NCI-H226 (cell line): ENCODE measurements at regions not wholly inside any gene's neighbourhood (a gene's known extent, or its start where the extent isn't known, plus 50 kb on each side); places are given as distances from the start of the nearest gene placed in this dataset.

ENCODE experiments used
- DNase-seq: peaks from one replicate; pipeline ENCODE4 v3.0.0-alpha.2; 2015

DNA sequence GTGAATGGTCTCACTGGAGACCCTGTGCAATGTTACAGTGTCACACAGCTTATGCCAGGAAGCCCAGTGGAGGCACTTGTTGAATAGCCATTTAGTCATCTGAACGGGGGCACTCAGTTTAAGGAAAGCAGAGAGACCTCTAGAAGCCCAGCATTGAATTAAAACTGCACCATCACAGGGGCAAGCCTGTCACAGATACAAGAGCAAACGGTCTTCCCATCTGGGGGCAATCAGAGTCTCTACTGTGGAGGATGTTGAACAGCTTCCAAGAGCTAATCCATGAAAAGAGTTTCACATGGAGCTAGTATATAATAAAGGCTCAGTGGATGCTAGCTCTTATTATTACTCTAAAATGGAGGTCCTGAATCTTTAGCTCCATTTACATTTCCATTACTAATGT lies 553.7 kb upstream of the ARRDC4 start:
- no peak for DNase-seq

DNA sequence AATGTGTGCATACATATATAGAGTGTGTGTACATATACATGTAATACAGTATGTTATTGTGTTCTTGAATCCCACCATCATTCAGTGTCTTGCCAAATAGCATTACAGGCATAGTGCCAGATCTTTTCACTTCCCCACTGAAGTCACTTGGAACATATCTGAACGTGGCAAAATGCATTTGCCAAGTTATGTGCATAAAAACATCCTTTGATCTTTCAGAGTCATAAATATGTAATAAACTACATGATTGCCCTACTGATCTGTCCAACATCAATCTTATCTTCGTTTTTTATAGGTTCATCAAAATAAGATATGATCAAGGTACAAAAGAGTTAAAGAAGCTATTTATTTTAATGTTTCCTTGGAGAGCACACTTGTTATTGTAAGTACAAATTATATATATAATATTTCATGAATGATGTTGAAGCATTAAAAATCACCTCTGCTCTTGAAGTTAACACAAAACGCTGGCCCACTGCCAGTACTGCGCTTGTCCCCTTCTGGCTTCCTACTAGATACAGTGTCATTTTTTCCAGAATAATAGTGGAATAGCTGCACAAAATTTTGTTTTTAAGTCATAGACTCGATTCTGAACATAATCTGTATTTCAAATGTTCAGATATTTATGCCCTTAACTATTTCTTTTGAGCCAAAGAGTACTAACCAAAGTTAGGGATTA lies 549.5 kb upstream of the ARRDC4 start:
- DNase-seq, result no peak

DNA sequence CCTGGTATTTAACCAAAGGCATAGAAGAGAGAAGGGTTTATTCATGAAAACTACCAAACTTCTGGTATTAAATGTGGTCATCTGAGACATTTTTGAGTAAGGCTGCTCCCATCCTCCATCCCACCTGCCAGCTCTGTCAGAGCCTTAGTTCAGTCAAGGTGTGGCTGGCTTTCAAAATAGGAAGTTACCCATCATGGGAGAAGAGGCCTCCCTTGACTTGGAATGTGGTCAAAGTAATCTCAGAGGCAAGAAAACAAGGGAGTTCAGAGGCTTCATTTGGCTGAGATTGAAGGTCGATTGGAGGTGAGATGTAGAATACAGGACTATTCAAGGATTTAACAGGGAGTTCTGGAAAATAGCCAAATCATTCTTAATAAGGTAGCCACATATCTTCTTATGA lies 540.4 kb upstream of the ARRDC4 start:
- no peak for DNase-seq

DNA sequence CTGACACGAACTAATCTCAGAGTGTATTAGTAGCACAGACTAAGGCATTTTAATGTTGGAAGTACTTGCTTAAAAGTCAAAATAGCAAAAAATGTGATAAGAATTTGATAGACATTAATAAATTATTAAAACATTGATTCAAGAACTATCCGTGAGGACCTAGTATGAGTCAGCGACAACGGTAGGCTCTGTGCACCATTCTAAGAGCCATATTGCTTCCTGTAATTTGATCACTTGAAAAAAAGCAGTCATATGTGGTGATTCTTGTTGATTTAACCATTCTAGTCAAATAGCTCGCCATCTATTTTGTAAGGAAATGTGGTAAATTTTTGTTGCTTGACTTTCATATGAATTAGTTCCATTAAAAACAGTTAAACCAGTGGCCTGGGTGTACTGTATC lies 534.9 kb upstream of the ARRDC4 start:
- DNase-seq, result no peak

DNA sequence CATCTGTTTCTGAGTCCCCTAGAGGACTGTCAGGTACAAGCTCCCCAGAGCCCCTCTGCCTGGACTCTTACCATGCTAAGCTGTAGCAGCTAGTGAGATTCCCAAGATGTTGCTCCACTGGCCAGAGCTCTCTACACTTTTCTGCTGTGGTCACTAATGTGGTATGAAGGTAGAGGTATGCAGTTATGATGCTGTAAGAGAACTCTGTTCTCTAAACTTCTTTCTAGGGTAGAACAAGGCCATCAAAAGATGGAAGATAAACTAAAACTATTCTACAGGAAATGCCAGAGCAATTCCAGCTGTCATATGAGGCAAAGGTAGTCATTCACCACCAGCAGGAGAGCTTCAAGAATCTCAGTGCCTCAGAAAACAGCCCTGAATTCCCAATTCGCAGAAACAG lies 517.4 kb upstream of the ARRDC4 start:
- DNase-seq, result no peak

DNA sequence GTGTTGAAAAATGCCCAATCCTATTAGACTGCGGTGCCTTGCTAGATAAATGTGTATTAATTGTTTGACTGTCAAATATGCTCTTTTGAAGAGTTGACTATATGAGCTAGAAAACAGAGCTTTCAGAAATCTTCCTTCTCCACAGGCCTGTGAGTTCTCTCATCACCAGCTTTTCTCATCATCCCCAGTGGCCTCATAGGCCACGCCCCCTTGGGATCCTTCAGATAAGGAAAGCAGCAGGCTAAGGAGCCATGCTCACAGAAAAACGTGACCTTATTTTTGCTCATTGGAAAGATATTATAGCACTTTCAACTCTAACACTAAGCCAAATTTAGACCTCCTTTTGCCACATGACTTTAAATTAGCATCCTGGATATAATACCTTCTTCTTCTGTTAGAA lies 514.4 kb upstream of the ARRDC4 start:
- DNase-seq, result no peak

DNA sequence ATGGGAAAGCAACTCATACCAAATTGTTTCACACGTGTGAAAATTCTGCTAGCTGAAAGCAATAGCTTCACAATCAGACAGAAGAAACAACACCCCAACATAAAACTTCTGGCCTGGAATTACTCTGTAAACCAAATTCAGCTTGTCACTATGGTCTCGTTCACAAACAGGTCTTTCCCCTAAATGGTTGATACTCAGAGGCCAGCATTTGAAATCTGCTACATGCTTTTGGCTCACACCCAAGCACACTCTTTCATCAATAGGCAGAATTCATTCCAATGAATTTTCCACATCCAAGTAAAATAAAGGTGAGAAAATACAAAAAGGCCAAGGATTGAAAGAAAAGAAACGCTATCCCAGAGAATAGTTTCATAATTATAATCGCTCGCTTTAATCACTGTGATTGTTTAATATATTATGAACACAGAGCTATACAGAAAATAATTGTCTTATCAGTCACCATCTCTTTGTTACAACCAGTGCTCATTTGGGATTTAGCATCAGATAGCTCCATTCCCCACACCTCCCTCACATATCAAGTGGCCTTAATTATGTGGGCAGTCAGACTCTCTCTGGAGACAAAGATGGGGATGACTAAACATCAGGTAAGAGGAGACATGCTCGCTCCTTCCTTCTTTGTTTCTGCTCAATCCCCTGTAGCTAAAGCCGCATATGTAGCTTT lies 503.8 kb upstream of the ARRDC4 start:
- no peak for DNase-seq

DNA sequence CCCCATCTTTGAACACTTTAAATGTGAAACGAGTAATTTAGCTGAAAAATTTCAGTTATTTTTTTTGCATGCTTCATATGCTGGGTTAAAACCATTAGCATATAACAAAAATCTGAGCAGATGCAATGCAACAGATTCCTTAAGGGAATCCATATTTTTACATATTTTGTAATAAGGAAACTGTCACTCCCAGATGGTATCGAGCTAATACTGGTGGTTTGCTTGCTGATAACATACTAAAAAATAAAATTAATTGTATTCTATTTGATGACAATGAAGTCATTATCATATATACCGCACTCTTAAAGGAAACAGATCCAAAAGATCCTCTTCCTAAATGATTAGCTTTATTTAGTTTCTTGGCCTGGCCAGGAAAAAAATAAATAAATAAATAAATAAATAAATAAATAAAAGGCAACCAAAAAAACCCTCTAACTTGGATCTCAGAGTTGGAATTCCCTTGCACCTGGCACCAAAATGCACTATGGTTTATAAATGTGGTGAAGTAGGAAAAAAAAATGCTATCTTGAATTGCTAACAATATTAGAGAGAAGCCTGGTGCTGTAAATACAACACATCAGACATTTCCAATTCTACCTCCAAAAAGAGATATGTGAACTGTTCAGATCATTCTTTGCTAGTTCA lies 503.2 kb upstream of the ARRDC4 start:
- no peak for DNase-seq

DNA sequence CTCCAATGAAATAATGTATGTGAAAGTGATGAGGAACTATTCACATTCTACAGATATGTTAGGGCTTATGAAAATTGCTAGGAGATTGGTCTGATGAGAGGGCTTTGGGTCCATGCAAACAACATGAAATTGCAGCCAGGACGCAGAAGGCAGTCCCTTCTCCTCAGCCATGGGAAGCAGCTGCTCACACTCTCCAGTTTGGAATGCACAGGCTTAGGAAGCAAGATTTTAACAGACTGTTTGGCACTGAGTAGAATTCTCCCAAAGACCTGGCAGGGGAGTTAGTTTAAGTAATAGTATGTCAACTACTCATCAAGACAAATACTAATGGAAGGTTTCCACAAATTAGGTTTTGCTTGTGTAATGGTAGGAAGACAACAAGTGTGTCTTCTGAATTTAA lies 500.7 kb upstream of the ARRDC4 start:
- no peak for DNase-seq

DNA sequence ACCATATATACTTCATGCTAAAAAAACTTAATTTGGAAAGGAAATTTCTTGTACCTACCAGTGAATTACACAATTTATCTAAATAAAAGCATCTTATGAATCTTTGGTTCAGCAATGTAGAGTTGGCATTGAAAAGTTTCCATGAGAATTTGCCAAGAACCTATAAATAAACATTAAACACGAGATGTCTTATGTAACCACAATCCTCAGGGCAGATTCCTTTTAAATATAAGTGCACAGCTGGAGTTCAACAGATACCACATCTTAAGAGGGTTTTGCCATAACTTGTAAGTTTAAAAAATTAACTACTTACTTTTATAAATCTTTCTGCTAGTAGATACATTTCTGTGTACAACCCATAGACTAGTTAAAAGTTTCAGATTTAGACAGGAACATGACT lies 499.3 kb upstream of the ARRDC4 start:
- DNase-seq, result no peak

DNA sequence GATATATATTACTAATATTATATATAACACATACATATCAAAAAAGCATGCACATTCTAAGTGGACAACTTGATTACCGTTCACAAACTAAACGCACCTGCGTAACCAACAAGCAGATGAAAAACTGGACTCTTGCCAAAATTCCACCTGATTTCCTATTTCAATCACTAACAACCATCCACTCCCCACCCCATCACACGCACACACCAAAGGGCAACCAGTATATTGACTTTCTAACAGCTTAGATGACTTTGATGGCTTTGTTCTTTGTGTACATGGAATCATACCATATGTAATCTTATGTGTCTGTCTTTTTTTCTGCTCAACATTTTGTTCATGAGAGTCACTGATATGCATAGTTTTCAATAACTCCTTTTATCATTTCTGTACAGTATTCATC lies 496.8 kb upstream of the ARRDC4 start:
- DNase-seq, result no peak

DNA sequence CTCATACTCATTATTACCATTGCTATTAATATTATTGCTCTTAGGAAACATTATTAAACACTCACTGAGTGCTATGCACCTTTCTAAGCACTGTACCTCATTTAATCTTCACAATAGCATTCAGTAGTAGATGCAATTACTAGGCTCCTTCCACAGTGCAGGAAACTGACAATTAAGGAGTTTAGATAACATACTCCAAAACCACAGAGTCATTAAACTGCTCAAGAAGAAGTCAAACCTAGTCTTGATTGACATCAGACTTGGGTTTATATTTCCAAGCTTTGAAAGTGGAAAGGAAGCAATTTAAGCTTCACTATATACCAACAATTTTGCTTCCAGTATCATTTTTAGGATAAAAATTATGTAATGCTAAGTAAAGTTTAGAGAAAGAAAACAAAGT lies 490.1 kb upstream of the ARRDC4 start:
- no peak for DNase-seq

DNA sequence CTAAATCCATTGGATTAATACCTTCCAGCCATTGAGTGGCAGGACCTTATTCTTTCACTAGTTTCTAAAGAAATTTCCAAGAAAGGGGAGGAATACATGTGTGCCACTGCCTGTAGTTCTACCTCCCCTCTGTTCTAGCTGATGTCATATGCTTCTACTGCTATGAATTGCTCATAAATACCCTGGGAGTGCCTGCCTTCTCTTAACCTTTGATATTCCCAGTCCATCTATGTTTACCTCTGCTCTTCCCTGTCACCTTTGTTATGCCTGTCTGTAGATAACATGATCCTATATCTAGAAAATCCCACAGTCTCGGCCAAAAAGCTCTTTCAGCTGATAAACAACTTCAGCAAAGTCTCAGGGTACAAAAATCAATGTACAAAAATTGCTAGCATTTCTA lies 486.9 kb upstream of the ARRDC4 start:
- no peak for DNase-seq

DNA sequence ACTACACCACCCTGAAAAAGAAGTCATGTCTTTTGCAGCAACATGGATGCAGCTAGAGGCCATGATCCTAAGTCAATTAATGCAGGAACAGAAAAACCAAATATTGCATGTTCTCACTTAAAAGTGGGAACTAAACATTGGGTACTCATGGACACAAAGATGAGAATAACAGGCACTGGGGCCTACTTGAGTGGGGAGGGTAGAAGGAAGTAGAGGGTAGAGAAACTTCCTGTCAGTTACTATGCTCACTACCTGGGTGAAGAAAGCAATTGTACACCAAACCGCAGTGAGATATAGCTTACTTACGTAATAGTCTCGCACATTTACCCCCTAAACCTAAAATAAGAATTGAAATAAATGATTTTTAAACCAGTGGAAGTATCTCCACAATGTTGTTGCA lies 480.5 kb upstream of the ARRDC4 start:
- DNase-seq, result no peak

DNA sequence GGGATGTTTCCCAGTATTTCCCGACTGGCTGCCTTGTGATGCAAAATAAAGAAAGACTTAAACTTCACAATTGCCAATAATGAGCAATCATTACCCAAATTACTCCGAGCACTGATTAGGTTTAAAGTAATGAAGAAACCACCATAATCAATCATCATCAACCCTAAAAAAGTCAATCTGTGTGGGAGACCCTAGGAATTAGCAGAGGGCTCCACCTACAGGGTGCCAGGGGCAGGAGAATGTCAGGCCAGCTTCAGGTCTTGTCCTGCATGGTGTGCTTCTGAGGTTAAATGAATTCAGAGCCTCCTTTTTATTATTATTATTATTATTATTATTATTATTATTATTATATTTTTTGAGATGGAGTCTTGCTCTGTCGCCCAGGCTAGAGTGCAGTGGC lies 478.0 kb upstream of the ARRDC4 start:
- no peak for DNase-seq

DNA sequence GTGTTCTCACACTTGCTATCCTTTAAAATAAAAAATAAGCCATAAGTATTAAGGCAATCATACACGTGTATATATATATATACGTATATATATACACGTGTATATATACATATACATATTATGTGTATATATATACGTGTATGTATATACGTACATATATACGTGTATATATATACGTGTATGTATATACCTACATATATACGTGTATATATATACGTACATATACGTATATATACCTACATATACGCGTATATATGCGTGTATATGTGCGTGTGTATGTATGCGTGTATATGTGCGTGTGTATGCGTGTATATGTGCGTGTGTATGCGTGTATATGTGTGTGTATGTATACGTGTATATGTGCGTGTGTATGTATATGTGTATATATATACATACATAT lies 477.3 kb upstream of the ARRDC4 start:
- DNase-seq, result no peak

DNA sequence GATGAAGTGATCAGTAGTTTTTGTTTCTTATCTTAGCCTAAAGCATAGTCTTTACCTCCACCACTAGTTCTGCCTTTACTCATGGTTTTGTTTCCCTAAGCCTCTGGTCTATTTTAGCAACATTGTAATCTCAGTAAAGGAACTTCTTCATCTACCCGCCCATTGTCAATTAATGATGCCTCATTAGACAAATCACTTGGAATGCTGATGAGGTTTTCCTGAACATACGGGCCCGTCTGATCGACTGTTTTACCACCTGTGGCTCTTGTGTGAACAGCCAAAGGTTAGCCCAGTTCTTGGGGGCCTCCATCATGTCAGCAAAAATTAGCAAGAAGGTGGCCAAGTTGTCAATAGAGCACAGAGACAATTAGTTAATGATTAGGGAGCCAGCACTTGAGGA lies 470.1 kb upstream of the ARRDC4 start:
- DNase-seq, result no peak

DNA sequence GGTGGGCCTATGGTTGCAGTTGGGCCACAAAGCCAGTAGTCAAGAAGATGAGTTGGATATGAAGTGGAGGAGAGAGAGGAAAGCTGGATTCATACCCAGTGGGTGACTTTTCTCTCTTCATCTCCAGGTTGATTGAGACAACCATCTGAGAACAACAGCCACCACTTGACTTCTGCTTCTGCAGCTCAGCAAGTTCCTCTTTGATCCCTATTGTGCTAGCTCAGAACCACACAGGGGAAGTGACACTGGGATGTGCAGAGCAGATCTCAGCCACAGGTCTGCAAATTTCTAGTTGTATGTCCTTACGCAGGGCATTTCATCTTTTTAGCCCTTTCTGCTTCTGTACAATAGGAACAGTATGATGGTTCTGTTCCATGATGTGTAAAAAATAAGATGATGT lies 459.2 kb upstream of the ARRDC4 start:
- DNase-seq, result no peak

DNA sequence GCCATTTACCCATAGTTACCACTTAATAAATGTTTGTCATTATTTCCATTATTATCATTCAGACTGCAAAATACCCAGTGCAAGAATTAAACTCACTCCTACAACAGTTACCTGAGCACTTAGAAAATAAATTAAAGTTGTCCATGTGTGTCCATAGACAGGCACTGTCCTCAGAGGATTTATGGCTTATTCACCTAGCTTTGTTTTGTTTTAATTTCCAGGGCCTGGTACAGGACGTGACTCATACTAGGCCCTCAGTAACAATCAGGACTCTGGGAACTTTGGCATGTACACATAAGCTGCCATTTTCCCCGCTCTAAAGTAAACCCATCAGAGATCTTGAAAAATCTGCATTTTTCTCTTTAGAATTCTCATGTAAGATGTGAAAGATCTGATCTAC lies 458.5 kb upstream of the ARRDC4 start:
- DNase-seq, result no peak

DNA sequence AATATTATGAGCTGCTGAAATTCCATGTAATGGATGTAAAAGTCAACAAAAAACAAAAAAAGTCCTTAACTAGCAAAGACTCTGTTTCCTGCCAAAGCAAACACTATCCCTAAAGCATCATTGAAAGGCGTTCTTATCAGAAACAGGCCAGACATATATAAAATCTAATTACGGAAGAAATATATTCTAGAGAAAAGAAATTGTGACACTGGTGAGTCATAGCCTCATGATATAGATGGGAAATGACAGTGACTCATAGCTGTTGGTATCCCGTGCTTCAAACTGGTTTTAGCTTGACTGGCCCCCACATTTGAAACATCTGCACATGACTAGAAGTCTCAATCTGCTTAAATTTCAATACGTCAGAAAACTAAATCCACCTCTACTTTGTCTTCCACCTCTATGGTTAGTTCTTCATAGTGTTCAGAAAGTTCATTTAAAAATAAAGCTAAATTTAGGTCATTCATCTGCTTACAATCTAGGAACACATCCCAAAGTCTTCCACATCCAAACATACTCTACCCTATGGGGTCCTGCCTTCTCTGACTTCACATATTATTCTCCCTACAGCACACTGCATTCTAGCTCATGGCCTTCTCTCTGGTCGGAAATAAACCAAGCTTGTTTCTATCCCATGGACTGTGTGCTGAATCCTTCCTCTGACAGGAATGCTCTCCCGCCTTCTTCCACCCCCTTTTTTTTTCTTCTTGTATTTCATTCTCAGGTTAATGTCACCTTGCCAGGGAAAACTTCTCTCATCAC lies 456.3 kb upstream of the ARRDC4 start:
- no peak for DNase-seq

DNA sequence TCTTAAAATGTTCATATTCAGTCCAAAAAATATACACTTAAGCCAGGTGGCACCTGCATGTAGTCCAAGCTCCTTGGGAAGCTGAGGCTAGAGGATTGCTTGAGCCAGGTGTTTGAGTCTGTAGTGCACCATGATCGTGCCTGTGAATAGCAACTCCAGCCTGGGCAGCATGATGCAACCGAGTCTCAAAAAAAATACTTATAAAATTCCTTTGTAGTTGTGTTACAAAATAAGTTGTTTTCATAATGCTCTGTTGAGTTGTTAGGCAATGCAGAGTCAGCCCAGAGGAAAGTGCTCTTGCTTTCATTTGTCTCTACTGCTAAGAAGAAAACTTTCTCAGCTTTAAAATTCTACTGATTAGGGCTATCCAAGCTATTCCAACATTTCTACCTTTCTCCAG lies 442.8 kb upstream of the ARRDC4 start:
- DNase-seq, result no peak

DNA sequence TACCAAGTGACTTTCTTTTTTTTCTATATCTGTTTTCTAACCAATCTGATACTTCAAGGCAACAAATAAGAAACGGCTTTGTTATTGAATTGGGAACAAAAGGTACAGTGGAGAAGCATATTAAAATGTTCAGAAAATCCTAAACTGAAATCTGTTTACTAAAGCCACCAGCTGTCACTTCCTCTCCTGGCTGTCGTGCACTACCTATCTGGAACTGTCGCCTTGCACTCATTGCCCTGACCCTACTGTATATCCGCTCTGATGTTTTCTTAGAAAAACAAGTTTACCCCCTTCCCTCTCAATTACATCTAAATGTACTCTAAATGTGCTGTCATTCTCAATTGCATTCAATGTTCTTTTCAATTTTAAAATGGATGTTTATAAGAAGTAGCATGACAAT lies 439.8 kb upstream of the ARRDC4 start:
- DNase-seq, result no peak

DNA sequence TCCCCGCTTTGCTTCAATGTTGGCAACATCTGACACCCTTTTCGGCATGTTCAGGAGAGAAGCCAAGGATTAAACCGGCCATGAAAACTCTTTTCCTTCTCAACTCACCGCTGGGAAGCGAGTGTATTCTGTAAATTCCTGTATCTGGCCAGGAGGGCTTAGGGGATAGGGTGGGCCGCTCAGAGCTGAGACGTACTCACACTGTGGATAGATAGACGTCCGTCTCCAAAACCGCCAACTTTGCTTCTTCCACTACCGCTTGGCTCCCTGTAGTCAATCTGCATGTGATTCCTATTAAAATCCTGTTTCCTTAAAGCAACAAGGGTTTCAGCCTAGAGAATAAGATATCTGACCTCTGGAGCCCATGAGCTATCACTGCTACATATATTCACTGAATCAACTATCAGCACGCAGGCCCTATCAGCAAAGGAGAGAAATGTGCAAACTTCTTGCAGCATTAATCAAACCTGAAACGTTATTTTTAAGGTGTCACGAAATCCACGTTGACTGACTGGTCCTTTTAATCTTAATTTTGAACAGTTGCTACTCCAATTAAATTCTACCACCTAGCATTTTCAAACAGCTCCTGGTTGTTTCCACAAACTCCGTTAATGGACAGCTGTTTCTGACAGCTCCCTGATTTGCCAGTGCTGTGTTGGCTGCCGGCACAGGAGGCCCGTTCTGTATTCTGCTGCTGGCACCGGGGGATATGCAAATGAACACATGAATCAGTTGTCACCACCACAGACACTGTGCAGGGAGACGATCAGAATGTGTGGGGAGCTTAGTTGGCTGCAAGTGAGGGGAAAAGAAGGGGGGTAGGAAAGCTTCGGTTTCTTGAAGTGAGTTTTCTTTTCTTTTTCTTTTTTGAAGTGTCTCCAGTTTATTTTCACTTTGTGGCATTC lies 438.9 kb upstream of the ARRDC4 start:
- DNase-seq, result no peak
